Psoas muscle (tissue), 7 donors: ENCODE measurements at regions not wholly inside any gene's neighbourhood (a gene's known extent, or its start where the extent isn't known, plus 50 kb on each side); places are given as distances from the start of the nearest gene placed in this dataset.

Experiments used
- ATAC-seq, 4 donors: fragments of 200-7000 bp; cut with Tn5 transposase; one replicate each; pipeline ENCODE4 v1.9.1; 2020; ENCODE audit warnings: moderate library complexity in 3 of 4, mild to moderate bottlenecking in 2 of 4
- DNase-seq, 2 donors: peaks; one replicate each; pipeline ENCODE4 v3.0.0-alpha.2; 2020
- H3K27ac ChIP-seq: fragments of 200-600 bp; one replicate; pipeline ENCODE4 v1.8.0; 2022
- H3K27me3 ChIP-seq, 3 donors: fragments of 200-600 bp in 1 of 3; one replicate each; pipeline versions ENCODE4 v1.6.1 to v1.8.0; 2013 to 2022; ENCODE audit warnings: low read length in 2 of 3, mild to moderate bottlenecking in 2 of 3, moderate library complexity in 1 of 3; ENCODE audit not compliant: insufficient read depth in 3 of 3
- H3K36me3 ChIP-seq, 2 donors: fragments of 200-600 bp in 1 of 2; one replicate each; pipeline versions ENCODE4 v1.6.1 to v1.8.0; 2013 to 2022; ENCODE audit warnings: low read depth in 1 of 2, mild to moderate bottlenecking in 1 of 2, moderate library complexity in 1 of 2; ENCODE audit not compliant: insufficient read depth in 1 of 2
- H3K4me1 ChIP-seq: fragments of 200-600 bp; one replicate; pipeline ENCODE4 v1.8.0; 2022
- H3K4me3 ChIP-seq: fragments of 200-600 bp; one replicate; pipeline ENCODE4 v1.8.0; 2022; ENCODE audit warnings: mild to moderate bottlenecking
- H3K9me3 ChIP-seq: fragments of 200-600 bp; one replicate; pipeline ENCODE4 v1.8.0; 2022
- CTCF ChIP-seq: fragments of 200-600 bp; IDR thresholded peaks from one replicate; pipeline ENCODE4 v1.8.0; 2022; ENCODE audit warnings: antibody characterized with exemption
- WGBS, 3 donors: extraction: QIAGEN DNeasy Blood & Tissue Kit; methylation state at CpG; one replicate each; pipeline versions ENCODE4 v1.1.6 to v1.1.7; 2013; 5-methylcytosine and 5-hydroxymethylcytosine counted together
- intact Hi-C, 2 donors: fragments of 100-400 bp; cut with DNase I; formaldehyde crosslinking; loops; one replicate each; pipeline versions ENCODE4 v1.11.0 to v1.14.2; 2022
- donor health status: healthy with polysubstance abuse.
- donor health status: DM: no; HTN: no; CAD: no; lungs with moderate emphysema.
- donor health status: Bipolar disorder and iron deficiency.
- donor health status: healthy.
- donor health status: DM: yes; HTN: yes; CAD: no.
- donor health status: DM: no; HTN: no; CAD: no.
- donor health status: DM: yes; HTN: yes; CAD: no.

GRCh38 chr1:187469836-187470235 lies 641.1 kb downstream of the PLA2G4A start:
- H3K4me1 ChIP-seq: no peaks in the 10 kb centered on the region
- ATAC-seq (no peak), DNase-seq (no peak)
- H3K27ac ChIP-seq: no peak overlapping the region
- H3K36me3 ChIP-seq: no peaks in the 10 kb centered on the region
- no peaks in the 10 kb centered on the region for H3K27me3 ChIP-seq
- no peak overlapping the region for H3K4me3 ChIP-seq
- intact Hi-C loops: no loop called here
- WGBS, 3 donors: 75 to 80% (median 77%) methylated on average over 2 of the region's 2 CpGs
- H3K9me3 ChIP-seq: peaks cover 3% of the 10 kb centered on the region
- TF ChIP-seq CTCF: no peak

- DNase-seq (no peak), ATAC-seq (no peak)
- 63 to 79% (median 71%) methylated on average over 2 of the region's 2 CpGs for WGBS, 3 donors
- no peaks in the 10 kb centered on the region for H3K36me3 ChIP-seq
- H3K4me3 ChIP-seq: no peak overlapping the region
- no peak for TF ChIP-seq CTCF
- H3K27ac ChIP-seq: no peak overlapping the region
- no peaks in the 10 kb centered on the region for H3K27me3 ChIP-seq
- H3K4me1 ChIP-seq: no peaks in the 10 kb centered on the region
- intact Hi-C loops: no loop called here
- H3K9me3 ChIP-seq: peaks cover 3% of the 10 kb centered on the region
Measured at GRCh38 chr1:187471555-187471954, 642.8 kb downstream of the PLA2G4A start.

- intact Hi-C loops: no loop called here
- no peaks in the 10 kb centered on the region for H3K27me3 ChIP-seq
- WGBS, 3 donors: 8 to 15% (median 12%) methylated on average over 2 of the region's 2 CpGs
- no peak overlapping the region for H3K27ac ChIP-seq
- no peak for ATAC-seq
- TF ChIP-seq CTCF: no peak
- no peak for DNase-seq
- peaks cover 3% of the 10 kb centered on the region for H3K9me3 ChIP-seq
- no peak overlapping the region for H3K4me3 ChIP-seq
- no peaks in the 10 kb centered on the region for H3K36me3 ChIP-seq
- no peaks in the 10 kb centered on the region for H3K4me1 ChIP-seq
Measured at GRCh38 chr1:187474336-187474735, 645.6 kb downstream of the PLA2G4A start.

- no peak for DNase-seq
- no peak for ATAC-seq
- Histone ChIP-seq H3K4me1 (no peaks in the 10 kb centered on the region), H3K9me3 (peaks cover 3% of the 10 kb centered on the region), H3K36me3 (no peaks in the 10 kb centered on the region), H3K27ac (no peak overlapping the region), H3K27me3 (no peaks in the 10 kb centered on the region), H3K4me3 (no peak overlapping the region)
- TF ChIP-seq CTCF: no peak
- WGBS, 3 donors: 64 to 66% (median 65%) methylated on average over 3 of the region's 3 CpGs
- intact Hi-C loops: no loop called here
Measured at GRCh38 chr1:187476671-187477070, 647.9 kb downstream of the PLA2G4A start.

- no peak overlapping the region for H3K27ac ChIP-seq
- no peak for ATAC-seq
- H3K4me3 ChIP-seq: no peak overlapping the region
- H3K4me1 ChIP-seq: no peaks in the 10 kb centered on the region
- H3K27me3 ChIP-seq: no peaks in the 10 kb centered on the region
- TF ChIP-seq CTCF: no peak
- 74 to 79% (median 77%) methylated on average over 2 of the region's 2 CpGs for WGBS, 3 donors
- H3K9me3 ChIP-seq: peaks cover 3% of the 10 kb centered on the region
- intact Hi-C loops: no loop called here
- H3K36me3 ChIP-seq: no peaks in the 10 kb centered on the region
- DNase-seq: no peak
Measured at GRCh38 chr1:187477103-187477502, 648.4 kb downstream of the PLA2G4A start.
